Panc1 (cell line): ENCODE measurements at regions not wholly inside any gene's neighbourhood (a gene's known extent, or its start where the extent isn't known, plus 50 kb on each side); places are given as distances from the start of the nearest gene placed in this dataset.

Experiments
- ATAC-seq: fragments of 200-7000 bp; cut with Tn5 transposase; 2 replicates; pipeline ENCODE4 v1.9.1; 2020; ENCODE audit warnings: mild to moderate bottlenecking, moderate library complexity
- BruUV-seq: library from RNA; stranded (reverse); fragments of 400-500 nt; replicated peaks from 2 replicates; lab custom pipeline; 2021; lab: Mats Ljungman, UMichigan
- CTCF ChIA-PET: fragments of 300-600 bp; sonication (Branson Sonifier 250); formaldehyde crosslinking; loops from one replicate; lab custom pipeline; 2022; ENCODE audit warnings: antibody characterized with exemption; lab: Charles Lee
- POLR2A ChIA-PET: fragments of 300-600 bp; sonication (Branson Sonifier 250); formaldehyde crosslinking; loops from one replicate; lab custom pipeline; 2022; ENCODE audit warnings: antibody characterized with exemption; lab: Charles Lee
- DNase-seq: peaks from one replicate; pipeline ENCODE4 v3.0.0-alpha.2; 2010; ENCODE audit warnings: low read depth, low spot score
- H3K27ac ChIP-seq: 2 replicates; pipeline ENCODE4 v1.5.1; 2011; ENCODE audit warnings: mild to moderate bottlenecking, low read length, inconsistent platforms
- H3K27me3 ChIP-seq: fragments of 200-500 bp; sonication (Bioruptor generic); 2 replicates; pipeline ENCODE4 v1.6.0; 2014; ENCODE audit warnings: low read length, inconsistent platforms; ENCODE audit not compliant: control insufficient read depth, insufficient read depth
- H3K36me3 ChIP-seq: fragments of 200-500 bp; sonication (Bioruptor generic); 2 replicates; pipeline ENCODE4 v1.5.1; 2014; ENCODE audit warnings: inconsistent platforms, mild to moderate bottlenecking, low read length, moderate library complexity; ENCODE audit not compliant: control insufficient read depth, insufficient read depth
- H3K4me1 ChIP-seq: 2 replicates; pipeline ENCODE4 v1.5.1; 2011; ENCODE audit warnings: inconsistent platforms, mild to moderate bottlenecking, low read length, moderate library complexity; ENCODE audit not compliant: control insufficient read depth, insufficient read depth
- H3K4me3 ChIP-seq, 2 experiments: 2 replicates each; pipeline ENCODE4 v1.5.1; 2011 to 2012; ENCODE audit warnings: low read depth in 2 of 2, low read length in 2 of 2, mild to moderate bottlenecking in 2 of 2, inconsistent platforms in 1 of 2, moderate library complexity in 1 of 2
- H3K9me3 ChIP-seq: fragments of 200-500 bp; sonication (Bioruptor generic); 2 replicates; pipeline ENCODE4 v1.5.1; 2014; ENCODE audit warnings: low read depth, mild to moderate bottlenecking, inconsistent platforms, low read length, moderate library complexity; ENCODE audit not compliant: control insufficient read depth, insufficient read depth
- CTCF ChIP-seq: fragments of 450-650 bp; IDR thresholded peaks from 2 replicates; pipeline ENCODE4 v1.5.1; 2017; ENCODE audit warnings: mild to moderate bottlenecking
- POLR2AphosphoS5 ChIP-seq: IDR thresholded peaks from 2 replicates; pipeline ENCODE4 v1.6.1; 2012; ENCODE audit warnings: mild to moderate bottlenecking, low read depth, low read length, moderate library complexity
- REST ChIP-seq, 2 experiments: IDR thresholded peaks; 2 replicates each; pipeline ENCODE4 v1.6.1; 2011 to 2012; ENCODE audit warnings: low read depth in 2 of 2, control low read depth in 1 of 2, low read length in 1 of 2, mild to moderate bottlenecking in 1 of 2, moderate library complexity in 1 of 2; ENCODE audit not compliant: insufficient read depth in 1 of 2
- SIN3A ChIP-seq: IDR thresholded peaks from 2 replicates; pipeline ENCODE4 v1.6.1; 2012; ENCODE audit warnings: low read depth, mild to moderate bottlenecking, low read length, moderate library complexity, borderline replicate concordance; ENCODE audit not compliant: insufficient read depth
- TCF7L2 ChIP-seq: IDR thresholded peaks from 2 replicates; pipeline ENCODE4 v1.6.1; 2011; ENCODE audit warnings: mild to moderate bottlenecking, low read depth, low read length, inconsistent platforms
- in situ Hi-C: cut with HindIII; loops from 2 replicates; pipeline ENCODE4 v1.10.0; 2016; ENCODE audit warnings: low sequenced_read_pairs, low pct_unique_long_range_greater_than_20kb
- intact Hi-C: fragments of 100-400 bp; cut with micrococcal nuclease; formaldehyde crosslinking; loops from one replicate; pipeline ENCODE4 v1.10.0; 2022; ENCODE audit not compliant: unreplicated experiment

- DNase-seq (no peak), ATAC-seq (no peak)
- CTCF ChIA-PET, result no interaction called here
- BruUV-seq, result no TSS peak
- Histone ChIP-seq H3K4me1 (no peaks in the 10 kb centered on the region), H3K4me3 (no peak overlapping the region), H3K27ac (no peak overlapping the region), H3K9me3 (no peaks in the 10 kb centered on the region), H3K27me3 (no peaks in the 10 kb centered on the region), H3K36me3 (no peaks in the 10 kb centered on the region)
- POLR2A ChIA-PET, result no interaction called here
- intact Hi-C loops, result no loop called here
- in situ Hi-C loops, result no loop called here
- TF ChIP-seq REST (IDR thresholded peaks at IDR 0.05; ENCODE audit: insufficient read depth in 1 of 2, low read depth in 2 of 2, low read length in 1 of 2), result no peak
- no peak for TF ChIP-seq TCF7L2
- TF ChIP-seq SIN3A, result no peak
- no peak for TF ChIP-seq CTCF
- TF ChIP-seq POLR2AphosphoS5, result no peak
Observed at GRCh38 chr14:45949479-45949878, 696.5 kb upstream of the MIS18BP1 start.

- no peak for DNase-seq
- H3K36me3 ChIP-seq, result no peaks in the 10 kb centered on the region
- ChIA-PET CTCF (no interaction called here), POLR2A (no interaction called here)
- no TSS peak for BruUV-seq
- ATAC-seq, result no peak
- TF ChIP-seq SIN3A (no peak), REST (IDR thresholded peaks at IDR 0.05; ENCODE audit: insufficient read depth in 1 of 2, low read depth in 2 of 2, low read length in 1 of 2) (no peak), CTCF (no peak), POLR2AphosphoS5 (no peak), TCF7L2 (no peak)
- no peak overlapping the region for H3K4me3 ChIP-seq
- intact Hi-C loops, result no loop called here
- no peaks in the 10 kb centered on the region for H3K27me3 ChIP-seq
- H3K4me1 ChIP-seq, result no peaks in the 10 kb centered on the region
- in situ Hi-C loops, result no loop called here
- H3K9me3 ChIP-seq, result no peaks in the 10 kb centered on the region
- no peak overlapping the region for H3K27ac ChIP-seq
Observed at GRCh38 chr14:45947830-45948229, 694.8 kb upstream of the MIS18BP1 start.
